H1 (cell line): ENCODE measurements at regions not wholly inside any gene's neighbourhood (a gene's known extent, or its start where the extent isn't known, plus 50 kb on each side); places are given as distances from the start of the nearest gene placed in this dataset.

Experiments
- CEBPB ChIP-seq: IDR thresholded peaks from 2 replicates; pipeline ENCODE4 v1.6.1; 2012; ENCODE audit warnings: low read depth, low read length
- CTCF ChIP-seq, 3 experiments: IDR thresholded peaks; 1 replicate in 2 of 3; 2 replicates in 1 of 3; pipeline versions ENCODE4 v1.5.1 to v1.6.1; 2011; ENCODE audit warnings: low read length in 3 of 3, mild to moderate bottlenecking in 3 of 3, inconsistent platforms in 2 of 3, low read depth in 1 of 3, moderate library complexity in 1 of 3; ENCODE audit not compliant: insufficient read depth in 1 of 3; ENCODE audit errors: control extremely low read depth in 1 of 3
- JUND ChIP-seq: IDR thresholded peaks from 2 replicates; pipeline ENCODE4 v1.6.1; 2011; ENCODE audit warnings: mild to moderate bottlenecking, improper control_type of control experiment, low read length
- MAX ChIP-seq: IDR thresholded peaks from 2 replicates; pipeline ENCODE4 v1.6.1; 2012; ENCODE audit warnings: inconsistent platforms
- POLR2A ChIP-seq, 2 experiments: IDR thresholded peaks; 1 replicate in 1 of 2; 2 replicates in 1 of 2; pipeline ENCODE4 v1.6.1; 2011; ENCODE audit warnings: low read depth in 2 of 2, low read length in 2 of 2, mild to moderate bottlenecking in 2 of 2; ENCODE audit errors: control extremely low read depth in 1 of 2
- POLR2AphosphoS5 ChIP-seq: IDR thresholded peaks from 2 replicates; pipeline ENCODE4 v1.6.1; 2011; ENCODE audit warnings: low read depth, low read length

- TF ChIP-seq CTCF (IDR thresholded peaks at IDR 0.05; ENCODE audit: control extremely low read depth in 1 of 3, insufficient read depth in 1 of 3, low read depth in 1 of 3, low read length in 3 of 3) (no peak), POLR2A (IDR thresholded peaks at IDR 0.05; ENCODE audit: control extremely low read depth in 1 of 2, low read depth in 2 of 2, low read length in 2 of 2) (no peak), POLR2AphosphoS5 (no peak), MAX (no peak), CEBPB (no peak), JUND (no peak)
These were observed 1159.5 kb downstream of the TBC1D22A start for GRCh38 chr22:47921906-47922305.
